CD4-positive, alpha-beta T cell treated with Interleukin-21 for 1 hour (primary cell): ENCODE measurements at regions not wholly inside any gene's neighbourhood (a gene's known extent, or its start where the extent isn't known, plus 50 kb on each side); places are given as distances from the start of the nearest gene placed in this dataset.
A peak's percentile ranks its signal among the peaks of the same experiment; 100 is the strongest.
"Not testable (repeated sequence)": the region's sequence is repeated elsewhere in the genome, so short reads cannot be mapped to it uniquely, and the experiment has no call there.

ENCODE experiments used
- DNase-seq: peaks from one replicate; pipeline ENCODE4 v3.0.0-alpha.2; 2020

GRCh38 chr20:33908336-33908735, 85.4 kb upstream of the RALY start:
- no peak for DNase-seq

- DNase-seq = no peak
Measured at GRCh38 chr20:33908868-33909267, 84.8 kb upstream of the RALY start.

GRCh38 chr20:33909331-33909921, 84.3 kb upstream of the RALY start:
- no peak for DNase-seq

- DNase-seq = no peak
Measured at GRCh38 chr20:33910056-33910455, 83.7 kb upstream of the RALY start.

GRCh38 chr20:33910529-33911327, 83.0 kb upstream of the RALY start:
- no peak for DNase-seq

- peak; percentile 29 for DNase-seq
Measured at GRCh38 chr20:33914919-33915318, 78.8 kb upstream of the RALY start.

GRCh38 chr20:33915726-33916331, 77.9 kb upstream of the RALY start:
- peak; percentile 53 for DNase-seq

- DNase-seq = no peak
Measured at GRCh38 chr20:33916768-33917167, 76.9 kb upstream of the RALY start.

- DNase-seq = no peak
Measured at GRCh38 chr20:33917831-33918525, 75.7 kb upstream of the RALY start.

- no peak for DNase-seq
Measured at GRCh38 chr20:33918662-33919061, 75.0 kb upstream of the RALY start.

GRCh38 chr20:33919653-33920052, 74.1 kb upstream of the RALY start:
- DNase-seq = no peak

GRCh38 chr20:33922224-33922623, 71.5 kb upstream of the RALY start:
- DNase-seq = no peak

- no peak for DNase-seq
Measured at GRCh38 chr20:33923740-33924139, 70.0 kb upstream of the RALY start.

- no peak for DNase-seq
Measured at GRCh38 chr20:33925867-33926266, 67.8 kb upstream of the RALY start.

GRCh38 chr20:33926425-33926824, 67.3 kb upstream of the RALY start:
- no peak for DNase-seq

- DNase-seq = no peak
Measured at GRCh38 chr20:33927724-33928123, 66.0 kb upstream of the RALY start.

- DNase-seq = no peak
Measured at GRCh38 chr20:33929917-33930316, 63.8 kb upstream of the RALY start.

GRCh38 chr20:33933469-33933909, 60.2 kb upstream of the RALY start:
- DNase-seq = peak; percentile 66

GRCh38 chr20:33936656-33937055, 57.1 kb upstream of the RALY start:
- DNase-seq = no peak

- DNase-seq = not testable (repeated sequence)
Measured at GRCh38 chr20:33939031-33939430, 54.7 kb upstream of the RALY start.

- DNase-seq = no peak
Measured at GRCh38 chr20:33940666-33941065, 53.0 kb upstream of the RALY start.
